ENCODE measurements at regions not wholly inside any gene's neighbourhood (a gene's known extent, or its start where the extent isn't known, plus 50 kb on each side); places are given as distances from the start of the nearest gene placed in this dataset.
"Not testable (repeated sequence)": the region's sequence is repeated elsewhere in the genome, so short reads cannot be mapped to it uniquely, and the experiment has no call there.

DNA sequence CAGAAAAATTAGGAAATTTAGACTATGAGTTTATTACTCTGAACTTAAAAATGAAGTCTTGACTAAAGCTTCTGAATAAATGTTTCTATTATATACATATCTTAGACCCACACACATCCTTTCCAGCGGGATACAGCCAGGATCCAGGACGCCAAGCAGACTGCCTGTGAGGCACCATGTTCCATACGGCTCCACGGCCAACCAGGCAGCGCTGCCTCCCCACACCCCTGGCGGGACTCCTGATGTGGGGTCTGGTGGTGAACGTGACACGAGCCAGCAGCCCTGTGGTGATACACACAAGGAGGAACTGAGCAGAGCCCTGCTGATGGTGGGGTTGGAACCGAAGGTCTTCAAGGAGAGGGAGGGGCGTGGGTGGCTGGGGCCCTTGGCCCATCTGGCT lies 59.8 kb upstream of the TNK2 start:
- TF ChIP-seq POLR2A (IDR thresholded peaks at IDR 0.05) = not testable (repeated sequence)
- TF ChIP-seq, protein P1, sequence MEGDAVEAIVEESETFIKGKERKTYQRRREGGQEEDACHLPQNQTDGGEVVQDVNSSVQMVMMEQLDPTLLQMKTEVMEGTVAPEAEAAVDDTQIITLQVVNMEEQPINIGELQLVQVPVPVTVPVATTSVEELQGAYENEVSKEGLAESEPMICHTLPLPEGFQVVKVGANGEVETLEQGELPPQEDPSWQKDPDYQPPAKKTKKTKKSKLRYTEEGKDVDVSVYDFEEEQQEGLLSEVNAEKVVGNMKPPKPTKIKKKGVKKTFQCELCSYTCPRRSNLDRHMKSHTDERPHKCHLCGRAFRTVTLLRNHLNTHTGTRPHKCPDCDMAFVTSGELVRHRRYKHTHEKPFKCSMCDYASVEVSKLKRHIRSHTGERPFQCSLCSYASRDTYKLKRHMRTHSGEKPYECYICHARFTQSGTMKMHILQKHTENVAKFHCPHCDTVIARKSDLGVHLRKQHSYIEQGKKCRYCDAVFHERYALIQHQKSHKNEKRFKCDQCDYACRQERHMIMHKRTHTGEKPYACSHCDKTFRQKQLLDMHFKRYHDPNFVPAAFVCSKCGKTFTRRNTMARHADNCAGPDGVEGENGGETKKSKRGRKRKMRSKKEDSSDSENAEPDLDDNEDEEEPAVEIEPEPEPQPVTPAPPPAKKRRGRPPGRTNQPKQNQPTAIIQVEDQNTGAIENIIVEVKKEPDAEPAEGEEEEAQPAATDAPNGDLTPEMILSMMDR (IDR thresholded peaks at IDR 0.05) = not testable (repeated sequence)
